GM12878 (cell line): ENCODE measurements at regions not wholly inside any gene's neighbourhood (a gene's known extent, or its start where the extent isn't known, plus 50 kb on each side); places are given as distances from the start of the nearest gene placed in this dataset.

Experiments used
- ATAC-seq: fragments of 200-7000 bp; cut with Tn5 transposase; 3 replicates; pipeline ENCODE4 v1.9.1; 2020; ENCODE audit warnings: mild to moderate bottlenecking, moderate library complexity
- BruUV-seq: library from RNA; stranded (reverse); fragments of 400-500 nt; replicated peaks from 2 replicates; lab custom pipeline; 2021; lab: Mats Ljungman, UMichigan
- CTCF ChIA-PET: fragments of 300-600 bp; sonication (Branson Sonifier 250); formaldehyde crosslinking; extraction: SDS; loops from one replicate; lab custom pipeline; 2021; ENCODE audit warnings: inconsistent platforms; lab: Yijun Ruan, JAX
- POLR2A ChIA-PET: fragments of 350-600 bp; formaldehyde crosslinking; extraction: SDS; loops from one replicate; lab custom pipeline; 2021; ENCODE audit warnings: inconsistent platforms; lab: Charles Lee
- RAD21 ChIA-PET: fragments of 300-600 bp; sonication (Branson Sonifier 250); formaldehyde crosslinking; loops from one replicate; lab custom pipeline; 2023; ENCODE audit warnings: antibody characterized with exemption; ENCODE audit not compliant: unreplicated experiment; lab: Charles Lee
- SMC1A ChIA-PET: fragments of 300-600 bp; sonication (Branson Sonifier 250); formaldehyde crosslinking; loops from one replicate; lab custom pipeline; 2023; ENCODE audit not compliant: unreplicated experiment, uncharacterized antibody; lab: Charles Lee
- DNase-seq: peaks from one replicate; pipeline ENCODE4 v3.0.0-alpha.2; 2011; ENCODE audit warnings: low read depth, low spot score
- FAIRE-seq: peaks from 3 replicates; lab custom pipeline; 2011; peaks lifted over from hg19 to GRCh38; lab: Jason Lieb, UNC
- H2AFZ ChIP-seq: 2 replicates; pipeline ENCODE4 v1.6.0; 2011; ENCODE audit warnings: low read depth, low read length, control low read depth; ENCODE audit not compliant: control insufficient read depth
- H3K27ac ChIP-seq: 2 replicates; pipeline ENCODE4 v1.5.1; 2011; ENCODE audit warnings: control low read depth; ENCODE audit not compliant: control insufficient read depth, insufficient read depth
- H3K27me3 ChIP-seq, 2 experiments: replicated peaks in 1 of 2; 2 replicates each; pipeline versions ENCODE4 v1.6.0 to v1.6.1; 2011; ENCODE audit warnings: low read length in 1 of 2; ENCODE audit not compliant: control insufficient read depth in 2 of 2, insufficient read depth in 2 of 2
- H3K36me3 ChIP-seq, 2 experiments: 2 replicates each; pipeline ENCODE4 v1.5.1; 2011; ENCODE audit warnings: low read length in 1 of 2; ENCODE audit not compliant: control insufficient read depth in 2 of 2, insufficient read depth in 2 of 2
- H3K4me1 ChIP-seq: 2 replicates; pipeline ENCODE4 v1.6.1; 2011; ENCODE audit warnings: mild to moderate bottlenecking, low read length, moderate library complexity, mixed read lengths; ENCODE audit not compliant: control insufficient read depth, insufficient read depth
- H3K4me2 ChIP-seq: 2 replicates; pipeline ENCODE4 v1.6.0; 2011; ENCODE audit warnings: control low read depth; ENCODE audit not compliant: control insufficient read depth, insufficient read depth
- H3K4me3 ChIP-seq: fragments of 200-600 bp; sonication (generic); 2 replicates; pipeline ENCODE4 v1.5.1; 2016
- H3K79me2 ChIP-seq: 2 replicates; pipeline ENCODE4 v1.6.0; 2011; ENCODE audit warnings: low read length; ENCODE audit not compliant: control insufficient read depth, insufficient read depth
- H3K9ac ChIP-seq: 2 replicates; pipeline ENCODE4 v1.8.0; 2011; ENCODE audit warnings: low read length, control low read depth, mixed read lengths; ENCODE audit not compliant: control insufficient read depth, insufficient read depth
- H3K9me3 ChIP-seq: replicated peaks from 3 replicates; pipeline ENCODE4 v1.5.1; 2011; ENCODE audit warnings: mild to moderate bottlenecking, low read length; ENCODE audit not compliant: control insufficient read depth, insufficient read depth
- H4K20me1 ChIP-seq: 2 replicates; pipeline ENCODE4 v1.6.0; 2011; ENCODE audit not compliant: control insufficient read depth, insufficient read depth
- BACH1 ChIP-seq: fragments of 450-650 bp; IDR thresholded peaks from 2 replicates; pipeline ENCODE4 v1.6.1; 2017; ENCODE audit warnings: mild to moderate bottlenecking, borderline replicate concordance
- CBFB ChIP-seq: IDR thresholded peaks from 2 replicates; pipeline ENCODE4 v1.6.1; 2016; ENCODE audit warnings: antibody characterized with exemption, low read depth
- IKZF2 ChIP-seq, 2 experiments: fragments of 450-650 bp; IDR thresholded peaks; 2 replicates each; pipeline ENCODE4 v1.6.1; 2017; ENCODE audit warnings: mild to moderate bottlenecking in 2 of 2, moderate library complexity in 2 of 2
- IRF4 ChIP-seq: IDR thresholded peaks from 2 replicates; pipeline ENCODE4 v1.6.1; 2011; ENCODE audit warnings: low read depth, low read length
- MTA2 ChIP-seq: fragments of 450-650 bp; IDR thresholded peaks from 2 replicates; pipeline ENCODE4 v1.6.1; 2016; ENCODE audit warnings: low read depth, mild to moderate bottlenecking, moderate library complexity
- NFYB ChIP-seq: IDR thresholded peaks from 2 replicates; pipeline ENCODE4 v1.6.1; 2011; ENCODE audit warnings: low read depth, mild to moderate bottlenecking, low read length, improper control_type of control experiment, moderate library complexity; ENCODE audit not compliant: insufficient read depth
- SMAD5 ChIP-seq: IDR thresholded peaks from 2 replicates; pipeline ENCODE4 v1.6.1; 2016; ENCODE audit warnings: antibody characterized with exemption, low read depth
- ZNF274 ChIP-seq: IDR thresholded peaks from one replicate; pipeline ENCODE4 v1.8.0; 2011; ENCODE audit not compliant: insufficient read length, insufficient read depth
- WGBS: methylation state at CpG from one replicate; pipeline ENCODE4 v1.1.6; 2016; ENCODE audit warnings: low lambda C conversion rate; ENCODE audit not compliant: insufficient replicate concordance, insufficient coverage; ENCODE audit errors: missing lambda C conversion rate; 5-methylcytosine and 5-hydroxymethylcytosine counted together
- in situ Hi-C: fragments of 300-500 bp; cut with MboI; formaldehyde crosslinking; loops from 9 replicates; pipeline ENCODE4 v1.14.3; 2018; ENCODE audit warnings: mixed read lengths
- intact Hi-C: fragments of 100-400 bp; cut with micrococcal nuclease; formaldehyde crosslinking; loops from one replicate; pipeline ENCODE4 v1.14.2; 2022; ENCODE audit not compliant: unreplicated experiment
- TF ChIP-seq, protein P1 (sequence below): fragments of 450-650 bp; IDR thresholded peaks from 2 replicates; pipeline ENCODE4 v1.6.1; 2017; ENCODE audit warnings: low read depth, mild to moderate bottlenecking, moderate library complexity
- TF ChIP-seq, protein P2 (sequence below): fragments of 450-650 bp; IDR thresholded peaks from 2 replicates; pipeline ENCODE4 v1.6.1; 2017; ENCODE audit warnings: mild to moderate bottlenecking, low read depth, inconsistent platforms; ENCODE audit not compliant: poor library complexity, severe bottlenecking
- TF ChIP-seq, protein P3 (sequence below): fragments of 150-350 bp; IDR thresholded peaks from 2 replicates; pipeline ENCODE4 v1.6.1; 2016; ENCODE audit warnings: low read depth, low read length

DNA sequence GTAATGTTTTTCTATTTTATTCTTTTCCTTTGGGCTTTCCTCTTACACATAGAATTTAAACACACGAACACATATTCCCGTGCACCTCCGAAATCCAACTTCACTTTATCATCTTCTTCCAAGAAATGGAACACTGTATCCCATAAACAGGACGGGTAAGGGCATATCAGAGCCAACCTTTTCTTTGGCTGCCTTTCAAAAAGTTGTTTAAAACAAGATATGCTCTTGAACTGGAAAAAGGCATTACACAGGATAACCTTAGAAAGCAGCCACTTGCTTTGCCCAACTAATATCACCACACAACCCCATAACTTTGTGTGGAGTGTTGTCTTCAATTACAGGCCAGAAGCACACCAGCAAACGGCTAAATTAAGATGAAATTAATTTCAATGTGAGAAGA lies 65.3 kb upstream of the CDKN3 start:
- in situ Hi-C loops, result loop anchor here (25.0 kb wide), 1 partner anchor 794 kb away; no protein-coding TSS in a partner anchor
- no TSS peak for BruUV-seq
- Histone ChIP-seq H3K27ac (no peak overlapping the region), H2AFZ (no peak overlapping the region), H3K36me3 (no peaks in the 10 kb centered on the region), H3K4me2 (no peak overlapping the region), H3K4me1 (no peaks in the 10 kb centered on the region), H3K4me3 (no peak overlapping the region), H3K9me3 (no peaks in the 10 kb centered on the region), H4K20me1 (no peaks in the 10 kb centered on the region), H3K79me2 (no peaks in the 10 kb centered on the region), H3K9ac (no peak overlapping the region), H3K27me3 (no peaks in the 10 kb centered on the region; a peak in 1 of 4 replicates)
- ChIA-PET CTCF (interaction anchor here (1.0 to 3.5 kb wide), 3 partner anchors 10 to 158 kb away, joined by 3 to 27 read pairs (median 15); no protein-coding TSS in a partner anchor), RAD21 (no interaction called here), POLR2A (no interaction called here), SMC1A (no interaction called here)
- DNase-seq, result no peak
- intact Hi-C loops, result loop anchor here (1.0 to 10.0 kb wide), 2 partner anchors 33 to 397 kb away; no protein-coding TSS in a partner anchor
- FAIRE-seq, result no peak
- TF ChIP-seq ZNF274, result no peak
- TF ChIP-seq IKZF2 (IDR thresholded peaks at IDR 0.05), result no peak
- TF ChIP-seq, protein P1, sequence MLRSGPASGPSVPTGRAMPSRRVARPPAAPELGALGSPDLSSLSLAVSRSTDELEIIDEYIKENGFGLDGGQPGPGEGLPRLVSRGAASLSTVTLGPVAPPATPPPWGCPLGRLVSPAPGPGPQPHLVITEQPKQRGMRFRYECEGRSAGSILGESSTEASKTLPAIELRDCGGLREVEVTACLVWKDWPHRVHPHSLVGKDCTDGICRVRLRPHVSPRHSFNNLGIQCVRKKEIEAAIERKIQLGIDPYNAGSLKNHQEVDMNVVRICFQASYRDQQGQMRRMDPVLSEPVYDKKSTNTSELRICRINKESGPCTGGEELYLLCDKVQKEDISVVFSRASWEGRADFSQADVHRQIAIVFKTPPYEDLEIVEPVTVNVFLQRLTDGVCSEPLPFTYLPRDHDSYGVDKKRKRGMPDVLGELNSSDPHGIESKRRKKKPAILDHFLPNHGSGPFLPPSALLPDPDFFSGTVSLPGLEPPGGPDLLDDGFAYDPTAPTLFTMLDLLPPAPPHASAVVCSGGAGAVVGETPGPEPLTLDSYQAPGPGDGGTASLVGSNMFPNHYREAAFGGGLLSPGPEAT, result no peak
- TF ChIP-seq CBFB, result no peak
- TF ChIP-seq SMAD5, result no peak
- TF ChIP-seq MTA2, result no peak
- no peak for TF ChIP-seq IRF4
- TF ChIP-seq, protein P2, sequence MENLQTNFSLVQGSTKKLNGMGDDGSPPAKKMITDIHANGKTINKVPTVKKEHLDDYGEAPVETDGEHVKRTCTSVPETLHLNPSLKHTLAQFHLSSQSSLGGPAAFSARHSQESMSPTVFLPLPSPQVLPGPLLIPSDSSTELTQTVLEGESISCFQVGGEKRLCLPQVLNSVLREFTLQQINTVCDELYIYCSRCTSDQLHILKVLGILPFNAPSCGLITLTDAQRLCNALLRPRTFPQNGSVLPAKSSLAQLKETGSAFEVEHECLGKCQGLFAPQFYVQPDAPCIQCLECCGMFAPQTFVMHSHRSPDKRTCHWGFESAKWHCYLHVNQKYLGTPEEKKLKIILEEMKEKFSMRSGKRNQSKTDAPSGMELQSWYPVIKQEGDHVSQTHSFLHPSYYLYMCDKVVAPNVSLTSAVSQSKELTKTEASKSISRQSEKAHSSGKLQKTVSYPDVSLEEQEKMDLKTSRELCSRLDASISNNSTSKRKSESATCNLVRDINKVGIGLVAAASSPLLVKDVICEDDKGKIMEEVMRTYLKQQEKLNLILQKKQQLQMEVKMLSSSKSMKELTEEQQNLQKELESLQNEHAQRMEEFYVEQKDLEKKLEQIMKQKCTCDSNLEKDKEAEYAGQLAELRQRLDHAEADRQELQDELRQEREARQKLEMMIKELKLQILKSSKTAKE, result no peak
- no peak for TF ChIP-seq NFYB
- TF ChIP-seq, protein P3, sequence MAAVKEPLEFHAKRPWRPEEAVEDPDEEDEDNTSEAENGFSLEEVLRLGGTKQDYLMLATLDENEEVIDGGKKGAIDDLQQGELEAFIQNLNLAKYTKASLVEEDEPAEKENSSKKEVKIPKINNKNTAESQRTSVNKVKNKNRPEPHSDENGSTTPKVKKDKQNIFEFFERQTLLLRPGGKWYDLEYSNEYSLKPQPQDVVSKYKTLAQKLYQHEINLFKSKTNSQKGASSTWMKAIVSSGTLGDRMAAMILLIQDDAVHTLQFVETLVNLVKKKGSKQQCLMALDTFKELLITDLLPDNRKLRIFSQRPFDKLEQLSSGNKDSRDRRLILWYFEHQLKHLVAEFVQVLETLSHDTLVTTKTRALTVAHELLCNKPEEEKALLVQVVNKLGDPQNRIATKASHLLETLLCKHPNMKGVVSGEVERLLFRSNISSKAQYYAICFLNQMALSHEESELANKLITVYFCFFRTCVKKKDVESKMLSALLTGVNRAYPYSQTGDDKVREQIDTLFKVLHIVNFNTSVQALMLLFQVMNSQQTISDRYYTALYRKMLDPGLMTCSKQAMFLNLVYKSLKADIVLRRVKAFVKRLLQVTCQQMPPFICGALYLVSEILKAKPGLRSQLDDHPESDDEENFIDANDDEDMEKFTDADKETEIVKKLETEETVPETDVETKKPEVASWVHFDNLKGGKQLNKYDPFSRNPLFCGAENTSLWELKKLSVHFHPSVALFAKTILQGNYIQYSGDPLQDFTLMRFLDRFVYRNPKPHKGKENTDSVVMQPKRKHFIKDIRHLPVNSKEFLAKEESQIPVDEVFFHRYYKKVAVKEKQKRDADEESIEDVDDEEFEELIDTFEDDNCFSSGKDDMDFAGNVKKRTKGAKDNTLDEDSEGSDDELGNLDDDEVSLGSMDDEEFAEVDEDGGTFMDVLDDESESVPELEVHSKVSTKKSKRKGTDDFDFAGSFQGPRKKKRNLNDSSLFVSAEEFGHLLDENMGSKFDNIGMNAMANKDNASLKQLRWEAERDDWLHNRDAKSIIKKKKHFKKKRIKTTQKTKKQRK, result no peak
- TF ChIP-seq BACH1, result no peak
- WGBS, result 20% methylated on average over 5 of the region's 5 CpGs
- ATAC-seq, result no peak
